WI38 (cell line): ENCODE measurements at regions not wholly inside any gene's neighbourhood (a gene's known extent, or its start where the extent isn't known, plus 50 kb on each side); places are given as distances from the start of the nearest gene placed in this dataset.
"Not testable (repeated sequence)": the region's sequence is repeated elsewhere in the genome, so short reads cannot be mapped to it uniquely, and the experiment has no call there.

Source experiments
- H3K4me3 ChIP-seq: 2 replicates; pipeline ENCODE4 v1.5.1; 2011; ENCODE audit warnings: low read depth, mild to moderate bottlenecking, control low read depth, low read length
- CTCF ChIP-seq: IDR thresholded peaks from 2 replicates; pipeline ENCODE4 v1.5.1; 2012; ENCODE audit warnings: low read depth, mild to moderate bottlenecking, control low read depth, low read length

- TF ChIP-seq CTCF = no peak
- no peak overlapping the region for H3K4me3 ChIP-seq
These were observed 1024.8 kb downstream of the TLE1 start for GRCh38 chr9:80664327-80665210.

GRCh38 chr9:80659751-80660150, 1029.6 kb downstream of the TLE1 start:
- H3K4me3 ChIP-seq = not testable (repeated sequence)

- no peak overlapping the region for H3K4me3 ChIP-seq
- no peak for TF ChIP-seq CTCF
These were observed 1038.3 kb downstream of the TLE1 start for GRCh38 chr9:80651044-80651443.

- no peak overlapping the region for H3K4me3 ChIP-seq
- no peak for TF ChIP-seq CTCF
These were observed 1039.9 kb downstream of the TLE1 start for GRCh38 chr9:80649496-80649895.

- H3K4me3 ChIP-seq = no peak overlapping the region
- no peak for TF ChIP-seq CTCF
These were observed 1040.3 kb downstream of the TLE1 start for GRCh38 chr9:80649001-80649420.

GRCh38 chr9:80648336-80648735, 1041.0 kb downstream of the TLE1 start:
- TF ChIP-seq CTCF = no peak

GRCh38 chr9:80646211-80646610, 1043.1 kb downstream of the TLE1 start:
- H3K4me3 ChIP-seq = no peak overlapping the region
- no peak for TF ChIP-seq CTCF

More at GRCh38 chr9:80648336-80648735, 1041.0 kb downstream of the TLE1 start:
- H3K4me3 ChIP-seq = no peak overlapping the region
